Brain pericyte (primary cell): ENCODE measurements at regions not wholly inside any gene's neighbourhood (a gene's known extent, or its start where the extent isn't known, plus 50 kb on each side); places are given as distances from the start of the nearest gene placed in this dataset.

Experiments used
- DNase-seq: peaks from one replicate; pipeline ENCODE4 v3.0.0-alpha.2; 2012; ENCODE audit warnings: low read depth, low spot score

- no peak for DNase-seq
Measured at GRCh38 chr10:4059471-4060138, 274.6 kb upstream of the KLF6 start.

DNA sequence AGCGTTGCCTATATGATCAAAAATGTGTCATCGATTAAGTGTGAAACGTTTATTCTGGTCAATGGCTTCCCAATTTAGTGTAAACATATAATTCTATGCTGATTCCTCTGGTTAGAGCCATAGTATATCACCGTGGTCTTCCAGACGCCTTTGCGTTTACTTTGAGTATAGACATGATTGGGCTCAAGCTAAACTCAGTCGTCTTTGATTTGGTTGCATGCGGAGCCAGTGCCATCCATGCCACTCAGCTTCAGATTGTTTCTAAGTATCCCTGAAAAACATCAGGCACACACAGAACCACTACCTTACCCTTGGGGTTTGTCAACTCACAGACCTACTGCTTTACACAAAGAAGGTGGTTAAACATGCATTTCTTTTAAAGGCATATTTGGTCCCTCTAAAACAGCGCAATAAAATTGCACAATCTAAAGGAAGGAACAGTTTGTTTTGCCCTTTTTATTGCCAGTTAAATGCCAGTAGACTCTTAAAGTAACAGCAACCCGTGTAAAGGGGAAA lies 273.6 kb upstream of the KLF6 start:
- no peak for DNase-seq

GRCh38 chr10:4057725-4058513 lies 272.9 kb upstream of the KLF6 start:
- DNase-seq = no peak

GRCh38 chr10:4057021-4057420 lies 272.0 kb upstream of the KLF6 start:
- DNase-seq = no peak

DNA sequence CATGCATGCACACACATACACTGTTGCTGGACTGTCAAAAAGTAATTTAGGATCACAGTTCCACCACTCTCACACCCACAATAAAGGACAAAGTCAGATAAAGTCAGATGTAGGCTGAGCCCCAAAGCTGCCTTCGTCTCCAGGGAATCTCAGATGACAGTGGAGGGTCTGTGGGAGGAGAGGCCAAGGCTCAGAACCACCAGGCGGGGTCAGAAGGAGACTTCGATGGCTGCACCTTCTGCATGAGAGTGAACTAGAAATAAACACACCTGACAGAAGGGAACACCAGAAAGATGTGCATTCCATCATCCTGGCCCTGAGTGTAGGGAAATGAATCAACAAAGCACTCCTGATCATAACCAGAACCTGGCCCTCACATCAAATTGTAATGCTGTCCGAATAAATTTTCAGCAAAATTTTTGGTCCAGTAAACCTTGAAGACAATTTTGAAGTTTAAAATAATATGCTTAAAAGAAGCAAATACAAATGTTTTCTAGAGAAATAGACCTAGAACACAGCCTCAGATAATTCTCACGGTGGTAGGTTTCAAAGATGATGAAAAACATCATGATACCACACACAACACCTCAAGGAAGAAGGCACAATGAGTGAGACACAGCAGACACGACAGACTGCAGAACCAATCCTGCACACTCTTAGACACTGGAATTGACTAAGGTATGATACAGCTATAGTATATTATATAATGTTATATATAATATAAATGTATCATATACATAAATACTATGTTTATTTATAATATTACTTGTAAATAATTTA lies 269.8 kb upstream of the KLF6 start:
- DNase-seq = no peak

DNA sequence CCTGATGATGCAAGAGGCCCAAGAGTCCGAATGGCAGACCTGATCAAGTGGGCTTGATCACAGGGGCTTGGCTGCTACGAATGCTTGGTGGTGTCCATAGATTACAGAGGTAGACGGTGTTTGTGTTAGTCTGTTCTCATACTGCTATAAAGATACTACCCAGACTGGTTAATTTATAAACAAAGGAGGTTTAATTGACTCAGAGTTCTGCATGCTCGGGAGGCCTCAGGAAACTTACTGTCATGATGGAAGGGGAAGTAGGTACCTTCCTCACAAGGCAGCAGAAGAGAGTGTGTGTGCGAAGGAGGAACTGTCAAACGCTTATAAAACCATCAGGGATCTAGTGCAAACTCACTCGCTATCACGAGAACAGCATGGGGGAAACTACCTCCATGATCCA lies 268.9 kb upstream of the KLF6 start:
- DNase-seq = no peak

DNA sequence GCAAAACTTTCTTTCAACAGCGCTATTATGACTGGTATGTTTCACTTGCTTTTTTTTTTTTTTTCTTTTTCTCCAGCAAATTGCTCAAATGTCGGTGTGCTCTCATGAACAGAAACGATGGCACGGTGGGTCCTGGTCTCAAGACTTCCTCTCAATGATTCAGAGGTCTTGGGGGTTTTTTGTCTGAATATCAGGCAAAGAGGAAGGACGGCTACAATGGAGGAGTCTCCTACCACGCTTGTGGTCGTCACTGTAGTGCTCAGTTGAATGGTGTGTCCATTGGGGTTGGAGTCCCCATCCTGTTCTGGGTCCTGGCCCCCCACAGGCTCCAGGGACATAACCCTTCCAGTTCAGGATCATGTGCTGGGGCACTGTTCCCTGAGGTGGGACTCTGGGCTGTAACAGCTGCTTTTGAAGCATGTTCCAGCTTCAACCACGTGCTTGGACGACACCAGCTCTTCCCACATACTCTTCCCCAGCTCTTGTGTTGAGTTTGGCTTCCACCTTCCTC lies 266.7 kb upstream of the KLF6 start:
- no peak for DNase-seq

DNA sequence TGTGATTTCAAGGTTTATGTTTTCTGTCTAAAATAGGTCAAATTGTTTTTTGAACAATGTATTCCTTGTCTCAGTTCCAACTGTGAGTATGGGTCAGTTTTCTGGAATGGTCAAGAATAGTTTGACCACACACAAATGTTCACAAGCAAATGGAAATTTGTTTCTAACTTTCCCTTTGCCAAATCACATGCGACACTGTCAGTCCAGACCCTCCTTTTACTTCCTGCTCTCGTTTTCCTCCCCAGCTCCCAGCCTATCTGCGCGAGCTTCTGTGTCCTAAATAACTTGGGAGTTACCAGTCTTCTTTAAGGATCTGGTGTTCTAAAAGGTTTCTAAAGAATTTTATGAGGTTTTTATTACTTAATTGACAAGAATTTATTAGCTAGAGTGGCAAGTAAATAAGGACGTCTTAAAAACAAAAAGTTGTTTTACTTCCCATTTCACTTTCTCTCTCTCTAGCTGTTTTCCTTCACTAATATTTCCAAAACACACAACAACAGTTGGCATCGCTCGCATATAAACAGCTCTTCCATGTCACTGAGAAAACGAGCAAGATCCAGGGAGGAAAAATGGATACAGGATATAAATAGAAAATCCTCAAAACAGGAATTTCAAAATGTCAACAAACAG lies 266.1 kb upstream of the KLF6 start:
- DNase-seq = no peak

- DNase-seq = no peak
Measured at GRCh38 chr10:4050061-4050460, 265.1 kb upstream of the KLF6 start.

- no peak for DNase-seq
Measured at GRCh38 chr10:4049348-4049747, 264.3 kb upstream of the KLF6 start.

- DNase-seq = no peak
Measured at GRCh38 chr10:4048236-4048864, 263.3 kb upstream of the KLF6 start.

GRCh38 chr10:4046712-4047354 lies 261.8 kb upstream of the KLF6 start:
- no peak for DNase-seq

GRCh38 chr10:4046030-4046429 lies 261.0 kb upstream of the KLF6 start:
- DNase-seq = no peak

DNA sequence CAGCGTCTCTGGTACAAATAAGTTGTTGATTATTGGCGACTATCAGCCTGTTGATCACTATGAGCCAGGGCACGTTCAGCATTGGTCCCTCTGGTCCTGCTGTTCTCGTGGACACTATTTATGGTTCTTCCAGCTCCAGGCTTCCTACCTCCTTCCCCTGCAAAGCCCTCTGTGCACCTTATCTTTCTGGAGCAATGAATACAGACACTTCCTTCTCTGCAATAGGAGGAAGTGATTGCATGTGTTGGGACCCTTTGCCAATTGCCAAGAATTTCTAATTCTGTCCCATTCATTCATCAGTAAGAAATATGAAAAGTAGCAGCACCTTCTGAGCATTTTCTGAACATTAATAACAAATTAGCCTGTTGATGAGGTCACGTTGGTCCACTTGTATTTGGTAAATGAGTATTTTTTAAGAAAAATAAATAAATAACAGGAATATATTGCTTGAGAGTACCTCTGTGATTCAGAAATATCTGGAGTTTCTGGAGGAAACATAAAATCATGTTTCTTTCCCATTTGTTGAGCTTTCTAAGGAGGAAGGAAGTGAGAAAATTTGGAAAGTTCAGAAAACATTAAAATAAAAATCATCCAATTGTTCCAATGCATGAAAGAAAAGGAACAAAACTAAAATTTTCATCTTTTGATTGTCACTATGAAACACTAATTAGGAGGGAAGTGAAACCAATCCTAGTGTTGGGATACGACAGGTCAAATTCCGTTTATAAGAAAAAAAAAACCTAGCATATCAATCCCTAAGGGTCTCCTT lies 259.1 kb upstream of the KLF6 start:
- no peak for DNase-seq

DNA sequence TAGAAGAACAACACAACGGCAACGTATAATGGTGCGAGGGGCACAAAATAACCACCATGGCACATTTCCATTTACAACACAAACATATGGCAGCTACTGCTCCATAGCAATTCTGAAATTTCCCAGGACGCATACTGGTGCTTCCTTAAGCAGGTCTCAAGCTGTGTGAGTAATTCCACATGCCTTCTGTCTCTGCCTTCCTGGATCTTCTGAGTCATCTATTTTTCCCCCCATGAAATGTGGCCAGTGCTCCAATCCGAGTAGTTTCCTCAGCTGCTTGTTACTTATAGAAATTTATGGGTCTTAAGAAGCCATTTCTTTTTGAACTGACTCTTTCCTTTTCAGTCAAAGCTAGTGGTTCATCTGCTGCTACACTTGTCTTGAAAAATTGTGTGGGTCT lies 256.6 kb upstream of the KLF6 start:
- no peak for DNase-seq

GRCh38 chr10:4038000-4038399 lies 253.0 kb upstream of the KLF6 start:
- DNase-seq = no peak

GRCh38 chr10:4035599-4035945 lies 250.6 kb upstream of the KLF6 start:
- no peak for DNase-seq

DNA sequence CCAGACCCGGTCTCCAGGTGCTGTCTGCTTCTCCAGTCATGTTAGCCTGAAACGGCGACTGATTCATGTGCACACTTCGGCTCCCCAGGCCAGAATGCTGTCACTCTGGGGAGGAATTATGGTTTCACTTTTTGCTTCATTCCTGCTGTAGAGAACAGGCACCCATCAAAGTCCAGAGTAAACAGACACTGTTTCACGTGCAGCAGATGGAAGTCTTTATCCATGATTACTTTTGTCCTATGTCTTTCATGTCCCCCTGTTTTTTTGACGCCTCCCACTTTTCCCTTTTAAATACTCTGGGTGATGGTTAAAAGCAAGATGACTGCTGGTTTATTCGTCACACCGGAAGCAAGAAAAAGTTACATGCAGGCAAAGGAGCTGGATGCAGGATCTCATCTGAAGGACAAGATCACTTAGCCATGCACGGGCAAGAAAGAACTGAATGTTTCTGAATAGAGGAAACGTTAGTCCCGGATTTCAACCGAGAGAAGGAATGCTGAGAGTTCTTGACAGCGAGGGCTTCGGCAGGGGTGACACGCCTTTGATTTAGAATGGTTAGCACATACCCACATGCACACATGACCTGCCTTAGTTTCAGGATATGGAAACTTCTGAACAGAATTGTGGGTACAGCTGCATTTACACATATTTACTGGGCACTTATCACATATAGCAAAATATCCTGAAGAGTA lies 250.0 kb upstream of the KLF6 start:
- DNase-seq = no peak

- no peak for DNase-seq
Measured at GRCh38 chr10:4033341-4033896, 248.4 kb upstream of the KLF6 start.
